CD4-positive, alpha-beta T cell treated with Interleukin-6 for 4 hours (primary cell): ENCODE measurements at regions not wholly inside any gene's neighbourhood (a gene's known extent, or its start where the extent isn't known, plus 50 kb on each side); places are given as distances from the start of the nearest gene placed in this dataset.
"Not testable (repeated sequence)": the region's sequence is repeated elsewhere in the genome, so short reads cannot be mapped to it uniquely, and the experiment has no call there.

ENCODE experiments used
- DNase-seq: peaks from one replicate; pipeline ENCODE4 v3.0.0-alpha.2; 2020; ENCODE audit warnings: mixed read lengths

DNA sequence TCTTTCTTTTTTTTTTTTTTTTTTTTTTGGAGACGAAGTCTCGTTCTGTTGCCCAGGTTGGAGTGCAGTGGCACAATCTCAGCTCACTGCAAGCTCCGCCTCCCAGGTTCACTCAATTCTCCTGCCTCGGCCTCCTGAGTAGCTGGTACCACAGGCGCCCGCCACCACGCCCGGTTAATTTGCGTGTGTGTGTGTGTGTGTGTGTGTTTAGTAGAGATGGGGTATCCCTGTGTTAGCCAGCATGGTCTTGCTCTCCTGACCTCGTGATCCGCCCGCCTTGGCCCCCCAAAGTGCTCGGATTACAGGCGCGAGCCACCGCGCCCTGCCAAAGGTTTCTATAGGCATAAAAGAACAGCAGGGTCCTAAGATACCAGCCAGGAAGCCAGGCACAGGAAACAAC is 261.0 kb upstream of the CCDC54 start:
- DNase-seq, result no peak

GRCh38 chr3:107117156-107117555 is 260.1 kb upstream of the CCDC54 start:
- no peak for DNase-seq

DNA sequence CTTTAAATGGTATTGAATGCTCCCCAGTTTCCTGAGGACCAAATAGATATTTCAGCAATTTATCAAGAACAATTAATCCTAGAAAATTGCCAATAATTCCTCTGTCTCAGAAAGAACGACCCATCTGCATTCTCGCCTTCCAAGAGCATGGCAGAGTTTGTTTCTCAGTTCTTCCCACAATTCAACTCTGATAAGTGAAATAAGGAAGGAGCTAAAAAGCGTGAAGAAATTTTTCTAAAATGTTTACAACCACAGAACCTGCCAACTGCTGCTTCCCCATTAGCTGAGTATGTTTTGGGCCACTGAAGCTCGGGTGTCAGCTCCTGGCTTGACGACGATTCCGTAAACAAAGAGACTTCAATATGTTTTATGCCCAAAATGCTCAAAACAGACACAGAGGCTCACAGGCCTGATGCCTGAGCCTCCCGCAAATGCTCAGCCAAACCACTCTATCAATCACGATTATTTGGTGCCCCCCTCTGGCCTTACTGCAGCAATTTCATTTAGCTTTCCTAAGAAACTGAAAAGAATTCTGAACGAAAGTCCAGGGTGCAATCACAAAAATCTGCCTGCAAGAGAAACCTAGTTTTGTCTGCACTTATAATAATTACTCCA is 259.2 kb upstream of the CCDC54 start:
- DNase-seq, result no peak

GRCh38 chr3:107124885-107125284 is 252.4 kb upstream of the CCDC54 start:
- no peak for DNase-seq

GRCh38 chr3:107128946-107129345 is 248.3 kb upstream of the CCDC54 start:
- no peak for DNase-seq

GRCh38 chr3:107130089-107130700 is 247.0 kb upstream of the CCDC54 start:
- no peak for DNase-seq

- DNase-seq, result no peak
These were observed 244.6 kb upstream of the CCDC54 start for GRCh38 chr3:107132674-107133073.

- no peak for DNase-seq
These were observed 243.3 kb upstream of the CCDC54 start for GRCh38 chr3:107133891-107134290.

DNA sequence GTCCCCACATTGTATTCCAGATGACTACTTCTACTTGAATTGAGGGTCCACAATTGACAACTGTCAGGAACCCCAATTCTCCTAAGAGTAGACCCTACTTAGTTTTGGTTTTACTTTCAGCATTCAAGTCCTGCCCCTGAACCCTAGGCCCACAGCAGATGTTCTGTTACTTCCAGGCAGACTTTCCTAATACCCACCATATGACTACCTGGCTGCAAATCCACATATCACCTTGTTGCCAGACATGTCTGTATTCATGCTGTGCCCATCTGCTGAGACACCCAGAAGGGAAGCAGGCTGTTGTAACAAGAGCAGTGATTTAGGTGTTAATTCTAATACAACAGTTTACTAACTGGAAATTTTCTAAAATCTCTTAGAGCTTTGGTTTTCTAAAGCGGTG is 235.1 kb upstream of the CCDC54 start:
- DNase-seq, result no peak

GRCh38 chr3:107142786-107143575 is 234.3 kb upstream of the CCDC54 start:
- no peak for DNase-seq

DNA sequence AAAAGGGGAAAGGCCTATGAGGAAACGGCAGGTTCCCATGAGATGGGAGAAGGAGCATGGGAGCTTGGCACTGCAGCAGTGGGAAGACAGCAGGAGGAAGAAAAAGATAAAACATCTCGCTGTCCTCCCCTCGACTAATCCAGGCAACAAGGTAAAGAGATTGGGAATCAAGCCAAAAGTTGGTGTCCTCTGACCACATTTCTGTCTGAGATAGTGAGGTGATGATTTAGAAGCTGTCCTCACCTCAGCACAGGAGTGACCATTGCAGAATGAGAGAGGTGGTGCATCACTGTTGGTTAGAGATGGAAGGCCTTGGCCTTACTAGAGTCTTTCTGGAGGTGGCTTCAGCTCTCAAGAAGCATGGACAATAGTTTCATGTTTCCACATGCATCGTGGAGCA is 226.6 kb upstream of the CCDC54 start:
- DNase-seq, result no peak

DNA sequence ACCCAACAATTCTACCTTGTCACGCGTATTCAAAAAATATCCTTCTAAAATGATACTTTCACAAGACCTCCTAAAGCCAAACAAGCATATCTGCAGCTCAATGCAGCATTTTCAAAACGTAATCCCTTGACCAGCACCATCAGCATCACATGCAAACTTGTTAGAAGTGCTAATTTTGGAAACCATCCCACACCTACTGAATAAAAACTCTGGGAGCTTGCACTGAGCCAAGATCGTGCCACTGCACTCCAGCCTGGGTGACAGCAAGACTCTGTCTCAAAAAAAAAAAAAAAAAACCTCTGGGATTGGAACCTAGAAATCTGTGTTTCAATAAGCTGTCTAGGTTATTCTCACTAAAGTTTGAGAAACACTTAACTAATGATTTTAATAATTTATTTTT is 223.3 kb upstream of the CCDC54 start:
- DNase-seq, result no peak

GRCh38 chr3:107172411-107172810 is 204.8 kb upstream of the CCDC54 start:
- DNase-seq, result no peak

GRCh38 chr3:107184375-107184774 is 192.9 kb upstream of the CCDC54 start:
- no peak for DNase-seq

- no peak for DNase-seq
These were observed 189.0 kb upstream of the CCDC54 start for GRCh38 chr3:107188262-107188661.

- DNase-seq, result no peak
These were observed 188.0 kb upstream of the CCDC54 start for GRCh38 chr3:107189158-107189791.

DNA sequence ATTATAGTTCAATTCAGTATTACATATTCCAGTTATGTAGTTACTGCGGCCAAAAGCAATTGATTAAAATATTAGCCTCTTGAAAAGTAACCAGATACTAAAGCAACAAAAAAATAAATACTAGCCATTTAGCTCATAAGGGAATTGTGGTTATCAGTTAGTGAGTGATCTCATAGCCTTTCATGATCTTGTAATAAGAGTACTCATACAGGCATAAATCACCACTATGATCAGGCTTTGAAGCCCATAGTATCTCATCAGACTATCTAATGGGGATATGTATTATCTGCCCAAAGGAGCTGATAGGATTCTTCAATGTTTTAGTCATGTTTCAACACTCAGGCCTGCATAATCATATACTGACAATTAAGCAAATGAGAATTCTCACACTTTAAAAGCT is 184.1 kb upstream of the CCDC54 start:
- no peak for DNase-seq

DNA sequence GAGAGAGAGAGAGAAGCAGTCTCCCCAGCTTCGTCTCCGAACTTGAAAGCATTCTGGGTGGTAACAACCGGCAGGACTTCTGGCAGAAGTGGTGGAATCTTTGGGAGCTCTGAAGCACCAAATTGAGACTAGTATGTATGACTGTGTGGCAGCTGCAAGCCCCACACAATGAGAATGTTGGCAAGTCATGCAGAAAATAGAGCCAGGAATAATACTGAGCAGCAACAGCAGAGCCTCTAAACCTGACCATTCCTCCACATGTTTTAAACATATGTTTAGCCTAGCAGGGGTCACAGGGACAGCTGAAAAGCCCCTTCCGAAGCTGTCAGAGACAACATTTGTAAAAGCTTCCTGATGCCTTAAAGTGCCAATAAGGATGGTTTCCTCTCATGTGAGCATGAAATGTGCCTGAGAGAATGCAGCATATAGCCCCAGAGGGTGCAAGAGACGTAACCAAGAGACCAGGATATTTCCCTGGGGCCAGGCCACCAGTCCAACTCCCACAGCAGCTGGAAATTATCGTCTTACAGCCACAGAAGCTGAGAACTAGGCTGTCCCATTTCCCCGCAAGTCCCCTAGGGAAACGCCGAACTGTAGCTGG is 178.6 kb upstream of the CCDC54 start:
- DNase-seq, result no peak

DNA sequence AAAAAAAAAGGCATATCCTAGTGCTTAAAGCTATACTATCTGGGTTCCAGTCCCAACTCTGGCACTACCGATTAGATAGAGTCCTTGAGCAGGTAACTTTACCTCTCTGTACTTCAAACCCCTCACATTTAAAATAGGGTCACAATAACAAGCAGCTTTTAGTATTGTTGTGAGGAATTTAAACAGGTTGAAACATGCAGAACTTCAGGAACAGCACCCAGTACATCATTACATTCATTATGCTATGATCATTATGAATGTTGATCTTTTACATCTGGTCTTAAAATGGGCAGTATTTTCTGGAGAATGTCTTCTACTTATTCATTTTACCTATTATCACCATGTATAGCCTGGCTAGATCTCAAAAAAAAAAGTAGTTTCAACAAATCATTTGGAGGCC is 176.1 kb upstream of the CCDC54 start:
- no peak for DNase-seq

- DNase-seq, result not testable (repeated sequence)
These were observed 174.4 kb upstream of the CCDC54 start for GRCh38 chr3:107202885-107203284.

GRCh38 chr3:107204121-107204520 is 173.1 kb upstream of the CCDC54 start:
- no peak for DNase-seq

- DNase-seq, result no peak
These were observed 171.9 kb upstream of the CCDC54 start for GRCh38 chr3:107205358-107205757.

GRCh38 chr3:107206141-107206540 is 171.1 kb upstream of the CCDC54 start:
- no peak for DNase-seq
